Activated CD4-positive, CD25-positive, alpha-beta regulatory T cell treated with anti-CD3 and anti-CD28 coated beads, Interleukin-2, amount 50 U/mL, for 24 hours (primary cell): ENCODE measurements at regions not wholly inside any gene's neighbourhood (a gene's known extent, or its start where the extent isn't known, plus 50 kb on each side); places are given as distances from the start of the nearest gene placed in this dataset.
"Not testable (repeated sequence)": the region's sequence is repeated elsewhere in the genome, so short reads cannot be mapped to it uniquely, and the experiment has no call there.

ENCODE experiments used
- ATAC-seq, 2 donors: fragments of 150-1000 bp; cut with Tn5 transposase; one replicate each; pipeline ENCODE4 v1.10.0; 2021; ENCODE audit warnings: mild to moderate bottlenecking in 1 of 2, moderate library complexity in 1 of 2

DNA sequence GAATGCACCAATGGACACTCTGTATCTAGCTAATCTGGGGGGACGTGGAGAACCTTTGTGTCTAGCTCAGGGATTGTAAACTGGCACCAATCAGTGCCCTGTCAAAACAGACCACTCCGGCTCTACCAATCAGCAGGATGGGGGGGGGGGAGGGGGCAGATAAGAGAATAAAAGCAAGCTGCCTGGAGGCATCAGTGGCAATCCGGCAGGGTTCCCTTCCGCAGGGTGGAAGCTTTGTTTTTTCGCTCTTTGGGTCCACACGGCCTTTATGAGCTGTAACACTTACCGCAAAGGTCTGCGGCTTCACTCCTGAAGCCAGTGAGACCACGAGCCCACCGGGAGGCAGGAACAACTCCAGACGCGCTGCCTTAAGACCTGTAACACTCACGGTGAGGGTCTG, 827.1 kb downstream of the PLOD2 start:
- ATAC-seq: no peak

DNA sequence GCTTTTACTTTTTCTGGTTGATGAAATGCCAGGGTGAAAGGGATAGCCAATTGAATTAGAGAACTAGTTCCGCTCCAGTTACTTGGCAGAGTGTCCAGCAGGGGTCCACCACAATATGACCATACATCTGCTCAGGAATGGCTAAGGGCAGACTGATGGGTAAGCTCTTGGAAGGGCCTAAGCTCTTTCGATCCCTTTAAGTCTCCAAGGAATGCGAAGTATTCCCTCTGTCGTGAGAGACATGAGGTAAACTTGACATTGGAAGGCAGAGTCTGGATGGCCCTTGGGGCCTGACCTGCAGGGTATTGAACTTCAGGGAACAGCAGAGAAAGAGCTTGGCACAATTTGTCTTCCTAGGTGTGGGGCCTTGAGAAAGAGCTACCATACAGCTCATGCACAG, 805.8 kb downstream of the PLOD2 start:
- no peak for ATAC-seq

DNA sequence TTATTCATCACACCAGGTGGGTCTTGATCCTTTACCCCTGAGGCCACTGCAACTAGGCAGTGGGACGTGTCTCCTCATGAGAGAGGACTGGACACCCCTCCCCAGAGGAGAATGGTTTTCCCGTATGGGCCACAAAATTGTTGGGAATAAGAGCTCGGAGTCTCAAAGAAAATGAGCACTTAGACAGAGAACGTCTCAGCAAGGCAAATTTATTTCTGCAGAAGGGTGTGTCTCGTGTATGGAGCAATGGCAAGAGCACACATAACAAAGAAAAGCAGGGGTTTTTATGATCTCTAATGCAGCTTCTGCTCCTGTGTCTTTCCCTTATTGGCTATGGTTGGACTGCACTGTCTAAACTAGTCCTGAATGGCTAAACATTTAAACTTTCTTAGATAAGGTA, 803.5 kb downstream of the PLOD2 start:
- ATAC-seq: no peak

DNA sequence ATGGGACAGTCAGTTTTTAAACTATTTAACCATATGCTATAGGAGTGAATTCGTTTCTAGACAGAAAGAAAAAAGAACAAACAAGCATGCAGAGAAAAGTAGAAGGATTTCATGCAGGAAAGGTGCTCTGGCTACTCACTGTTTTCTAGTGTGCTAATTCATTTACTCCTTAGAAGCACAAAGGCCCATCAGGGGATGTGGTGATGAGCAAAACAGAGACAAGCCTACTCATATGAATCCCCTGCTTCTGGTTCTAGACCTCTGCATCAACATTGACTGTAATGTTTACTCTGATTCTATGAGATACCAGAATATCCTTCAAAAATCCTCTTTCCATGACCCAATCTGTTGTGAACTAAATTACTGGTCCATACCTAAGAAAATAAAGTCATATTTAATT, 801.9 kb downstream of the PLOD2 start:
- ATAC-seq: no peak

DNA sequence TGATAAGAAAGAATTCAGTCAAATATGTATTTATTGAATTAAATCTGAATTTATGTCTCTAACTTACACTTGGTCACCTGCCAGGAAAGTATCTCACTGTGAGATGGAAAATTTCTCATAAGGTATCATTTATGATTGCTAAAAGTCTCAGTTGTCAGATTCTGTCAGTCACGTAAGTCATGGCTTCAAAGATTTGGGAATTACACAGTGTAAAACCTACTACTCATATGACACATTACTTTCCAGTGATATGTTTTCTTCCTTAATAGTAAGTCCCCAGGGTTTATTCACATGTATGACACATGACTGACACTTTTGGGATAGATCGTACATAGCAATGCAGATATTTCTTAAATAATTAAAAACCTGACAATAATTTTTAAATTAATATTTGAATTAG, 792.2 kb downstream of the PLOD2 start:
- no peak for ATAC-seq

DNA sequence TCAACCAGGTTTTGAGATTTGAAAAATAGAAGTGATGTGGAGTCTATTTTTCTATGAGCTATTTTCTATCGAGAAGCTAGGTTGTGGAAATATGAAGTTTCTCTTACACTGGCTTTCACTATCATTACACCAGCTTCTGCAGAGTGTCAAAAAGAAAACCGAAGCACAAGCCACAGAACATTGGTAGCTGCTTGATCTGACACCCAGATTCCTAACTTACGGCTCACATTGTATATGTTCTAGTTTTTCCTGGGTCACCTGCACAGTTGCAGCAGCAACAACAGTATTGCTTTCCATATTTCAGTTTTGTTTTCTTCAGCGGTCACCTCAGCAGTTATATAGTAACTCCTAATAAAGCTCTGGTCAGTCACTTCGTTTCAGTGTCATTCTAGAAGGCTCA, 790.1 kb downstream of the PLOD2 start:
- ATAC-seq: no peak

DNA sequence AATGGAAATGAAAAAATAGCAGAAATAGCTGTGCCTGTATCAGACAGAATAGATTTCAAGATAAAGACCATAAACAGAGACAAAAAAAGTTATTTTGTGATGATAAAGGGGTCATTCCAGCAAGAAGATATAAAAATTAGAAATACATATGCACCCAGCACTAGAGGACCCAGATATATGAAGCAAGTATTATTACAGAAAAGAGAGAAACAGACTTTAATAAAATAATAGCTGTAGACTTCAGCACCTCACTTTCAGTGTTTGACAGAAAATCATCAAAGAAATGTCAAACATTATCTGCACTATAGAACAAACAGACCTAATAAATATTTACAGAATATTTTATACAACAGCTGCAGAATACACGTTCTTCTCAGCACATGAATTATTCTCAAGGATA, 783.7 kb downstream of the PLOD2 start:
- no peak for ATAC-seq

DNA sequence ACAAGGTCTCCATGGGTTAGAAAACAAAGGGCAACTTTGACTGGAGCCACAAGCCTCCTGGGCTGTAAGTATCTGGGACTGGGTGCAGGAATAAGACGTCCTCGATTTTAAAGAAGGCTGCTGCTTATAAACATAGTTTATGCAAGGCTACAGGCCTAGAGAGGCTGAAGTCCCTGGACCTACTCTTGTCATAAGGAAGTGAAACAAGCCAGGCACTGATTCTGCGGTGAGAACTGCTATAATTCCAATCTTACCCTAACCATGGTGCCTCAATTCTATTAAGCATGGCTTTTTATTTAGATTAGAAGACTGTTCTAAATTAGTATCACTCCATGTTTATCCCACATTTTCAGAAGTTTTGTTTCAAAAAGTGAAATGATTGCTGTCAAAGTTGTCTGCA, 777.6 kb downstream of the PLOD2 start:
- no peak for ATAC-seq

DNA sequence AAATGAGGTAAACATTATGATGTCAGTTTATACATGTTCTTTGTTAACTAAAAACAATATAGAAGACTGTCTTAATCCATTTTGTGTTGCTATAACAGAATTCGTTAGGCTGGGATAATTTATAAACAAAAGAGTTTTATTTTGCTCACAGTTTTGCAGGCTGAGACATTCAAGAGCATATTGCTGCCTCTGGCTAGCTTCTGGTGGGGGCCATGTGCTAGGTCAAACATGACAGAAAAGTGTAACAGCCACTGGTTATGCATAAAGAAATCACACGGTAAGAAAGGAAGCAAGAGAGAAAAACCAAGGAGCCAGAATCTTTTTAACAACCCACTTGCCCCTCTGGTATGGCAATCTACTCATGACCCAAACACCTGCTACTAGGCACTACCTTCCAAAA, 776.7 kb downstream of the PLOD2 start:
- ATAC-seq: no peak

DNA sequence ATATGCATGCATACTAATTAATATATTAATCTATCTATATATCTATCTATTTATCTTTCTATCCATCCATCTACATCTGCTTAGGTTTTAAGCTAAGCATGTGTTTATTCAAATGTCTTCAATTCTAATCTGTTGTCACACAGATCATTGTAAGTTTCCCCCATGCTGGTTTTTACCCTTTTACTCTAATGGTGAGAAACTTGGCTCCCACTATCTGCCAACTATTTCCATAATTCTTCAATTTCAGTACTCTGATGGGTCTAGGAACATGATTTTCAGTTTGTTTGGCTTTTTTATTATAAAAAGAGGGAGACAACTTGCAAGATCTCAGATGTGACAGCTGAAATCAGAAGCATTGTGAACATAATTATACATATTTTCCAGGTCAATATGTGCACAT, 773.8 kb downstream of the PLOD2 start:
- no peak for ATAC-seq

DNA sequence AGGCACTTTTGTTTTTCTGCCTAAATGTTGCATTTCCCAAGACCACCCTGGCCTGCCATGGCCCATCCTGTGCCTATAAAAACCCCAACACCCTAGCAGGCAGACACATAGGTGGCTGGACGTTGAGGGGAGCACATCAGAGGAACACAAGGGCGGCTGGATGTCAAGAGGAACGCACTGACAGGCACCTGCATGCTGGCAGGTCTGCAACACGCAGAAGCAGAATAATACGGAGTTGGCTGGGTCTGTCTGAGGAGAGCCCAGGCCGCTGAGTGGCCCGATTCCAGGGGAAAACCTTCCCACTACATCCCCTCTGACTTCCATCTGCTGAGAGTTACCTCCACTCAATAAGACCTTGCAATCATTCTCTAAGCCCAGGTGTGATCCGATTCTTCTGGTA, 765.6 kb downstream of the PLOD2 start:
- ATAC-seq: no peak

DNA sequence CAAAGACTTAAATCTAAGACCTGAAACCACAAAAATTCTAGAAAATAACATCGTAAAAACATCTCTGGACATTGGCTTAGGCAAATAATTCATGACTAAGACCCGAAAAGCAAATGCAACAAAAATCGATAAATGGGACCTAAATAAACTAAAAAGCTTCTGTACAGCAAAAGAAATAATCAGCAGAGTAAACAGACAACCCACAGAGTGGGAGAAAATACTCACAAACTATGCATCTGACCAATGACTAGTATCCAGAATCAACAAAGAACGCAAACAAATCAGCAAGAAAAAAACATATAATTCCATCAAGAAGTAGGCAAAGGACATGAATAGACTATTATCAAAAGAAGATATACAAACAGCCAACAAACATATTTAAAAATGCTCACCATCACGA, 749.4 kb downstream of the PLOD2 start:
- ATAC-seq: no peak

DNA sequence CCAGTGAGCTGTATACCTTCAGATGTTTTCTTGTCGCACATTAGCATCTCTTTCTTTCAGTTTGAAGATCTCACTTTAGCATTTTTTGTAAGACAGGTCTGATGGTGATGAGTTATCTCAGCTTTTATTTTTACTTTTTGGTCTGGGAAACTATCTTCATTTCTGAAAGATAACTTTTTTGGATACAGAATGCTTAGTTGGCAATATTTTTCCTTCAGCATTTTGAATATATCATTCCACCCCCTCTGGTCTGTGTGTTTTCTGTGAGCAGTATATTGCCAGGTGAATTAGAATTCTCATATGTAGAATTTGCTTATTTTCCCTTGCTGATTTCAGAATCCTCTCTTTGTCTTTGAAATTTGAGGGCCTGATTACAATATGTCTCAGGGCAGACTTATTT, 743.3 kb downstream of the PLOD2 start:
- no peak for ATAC-seq

DNA sequence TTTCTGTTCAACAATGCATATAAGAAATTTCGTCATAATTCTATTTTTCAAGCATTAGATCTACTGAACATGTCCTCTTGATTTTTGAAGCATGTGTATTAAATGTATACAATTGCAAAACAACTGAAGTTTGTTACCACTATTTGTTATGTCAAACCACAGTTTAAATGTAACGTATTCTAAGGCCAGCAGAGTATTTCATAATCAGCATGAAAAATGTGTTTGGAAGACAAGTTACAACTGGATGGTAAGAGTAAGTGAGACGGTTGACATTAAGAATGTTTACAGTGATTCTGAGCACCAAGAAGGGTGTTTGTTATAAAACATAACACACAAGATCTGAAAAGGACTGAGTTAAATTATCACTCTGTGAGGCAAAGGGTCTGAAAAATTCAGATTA, 738.4 kb downstream of the PLOD2 start:
- no peak for ATAC-seq

DNA sequence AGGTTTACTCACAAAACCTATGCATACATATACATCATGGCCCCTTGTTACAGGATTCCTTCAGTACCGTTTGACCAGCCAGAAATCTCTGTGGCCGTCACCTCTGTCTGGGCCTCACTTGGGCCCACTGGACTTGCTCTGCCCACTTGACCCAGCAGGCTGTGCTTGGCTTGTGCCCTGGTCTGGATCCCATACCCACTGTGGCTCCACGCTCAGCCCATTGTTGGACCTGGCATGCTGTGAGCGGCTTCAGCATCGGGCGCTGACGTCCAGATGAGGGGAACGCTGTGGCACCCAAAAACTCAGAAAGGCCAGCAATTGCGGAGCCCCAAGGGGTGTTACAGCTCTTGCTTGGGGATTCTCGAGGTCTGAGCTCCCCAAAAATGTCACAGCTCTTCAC, 733.6 kb downstream of the PLOD2 start:
- no peak for ATAC-seq

DNA sequence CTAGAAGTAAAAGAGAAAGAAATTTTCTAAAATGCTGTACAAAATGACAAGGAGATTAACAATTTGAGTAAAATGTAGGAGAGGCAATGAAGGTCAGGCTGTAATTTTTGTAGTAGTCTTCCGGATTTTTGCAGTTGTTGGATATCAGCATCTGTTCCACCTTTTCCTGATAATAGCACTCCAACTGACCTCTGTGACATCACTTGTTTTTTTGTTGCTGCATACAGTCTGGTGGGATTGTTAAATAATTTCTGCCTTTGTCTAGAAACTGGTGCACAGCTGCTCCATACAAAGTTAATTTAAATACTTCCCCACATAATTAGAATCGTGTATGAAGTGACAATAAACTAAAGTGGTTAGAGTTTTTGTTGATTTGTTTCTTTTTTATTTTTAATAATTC, 731.4 kb downstream of the PLOD2 start:
- ATAC-seq: no peak

DNA sequence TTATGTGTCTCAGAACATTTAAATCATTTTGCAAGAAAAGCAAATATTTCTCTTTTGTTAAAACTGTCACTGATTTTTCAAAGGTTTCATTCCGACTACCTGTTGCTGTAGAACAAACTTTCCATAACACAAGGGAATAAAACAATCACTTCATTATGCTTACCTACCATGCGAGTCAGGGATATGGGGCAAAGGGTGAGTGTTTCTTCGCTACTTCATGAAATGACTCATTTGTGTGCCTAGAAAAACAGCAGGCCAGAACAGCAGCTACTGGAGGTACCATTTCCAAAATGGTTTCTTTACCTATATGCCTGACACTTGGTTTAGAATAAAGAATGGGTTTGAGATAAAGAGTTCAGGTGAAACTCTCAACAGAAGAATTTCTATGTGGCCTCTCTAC, 712.5 kb downstream of the PLOD2 start:
- ATAC-seq: no peak

DNA sequence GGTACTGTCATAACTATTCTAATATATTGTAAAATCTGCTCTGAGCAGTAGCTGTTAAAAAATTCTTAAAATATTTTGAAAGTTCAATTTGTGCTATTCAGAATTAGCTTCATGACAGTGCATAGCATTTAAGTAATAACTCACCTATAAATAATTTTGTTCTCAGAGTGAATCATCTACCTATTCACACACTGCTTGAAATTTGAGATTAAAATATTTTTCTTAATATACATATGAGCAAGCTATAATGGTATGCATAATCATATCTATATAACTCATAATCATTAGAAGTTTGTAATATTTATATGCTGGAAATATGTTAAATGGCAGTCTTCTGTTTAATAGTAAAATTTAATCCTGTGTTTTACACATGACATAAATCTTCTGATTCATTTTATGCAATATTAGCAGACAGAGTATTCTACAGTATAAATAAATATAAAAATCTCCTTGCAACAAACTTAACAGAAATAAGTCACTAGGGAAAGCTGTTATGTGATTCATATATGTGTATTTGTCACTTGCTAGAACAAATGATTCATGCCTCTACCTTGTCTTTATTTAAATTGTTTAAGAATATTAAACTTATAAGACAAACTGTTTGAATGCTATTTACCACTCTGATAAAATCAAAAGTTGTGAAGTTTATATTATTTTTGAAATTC, 710.8 kb downstream of the PLOD2 start:
- no peak for ATAC-seq

DNA sequence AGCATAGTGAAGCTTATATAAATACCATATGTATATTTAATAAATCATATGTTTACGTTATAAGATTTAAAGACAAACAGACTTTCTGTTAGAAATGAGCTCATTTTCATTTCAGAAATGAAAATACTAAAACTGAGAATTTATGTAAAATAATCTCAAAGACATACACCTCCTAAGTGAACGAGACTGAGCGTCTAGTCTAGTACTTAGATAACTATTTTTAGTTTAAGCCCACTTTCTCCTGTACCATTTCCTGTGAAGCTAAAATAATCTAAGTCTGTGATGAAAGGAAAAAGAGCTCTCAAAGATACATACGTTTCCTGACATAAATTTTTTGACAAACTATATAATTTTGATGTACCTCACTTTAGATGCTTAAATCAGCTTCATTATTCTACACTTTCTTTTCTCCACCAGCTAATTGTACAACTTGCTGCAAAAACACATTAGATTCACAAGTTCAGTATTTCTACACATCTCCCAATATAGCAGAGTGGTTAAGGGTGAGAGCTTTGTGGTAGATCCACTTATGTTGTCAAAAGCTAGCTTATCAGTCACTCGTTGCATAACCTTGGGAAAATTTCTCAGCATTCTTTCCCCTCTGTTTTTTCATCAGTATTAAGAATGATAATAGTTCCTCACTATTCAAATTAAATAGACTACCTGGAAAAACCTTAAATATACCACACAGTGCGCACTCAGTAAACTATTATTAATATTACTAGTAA, 703.0 kb downstream of the PLOD2 start:
- ATAC-seq: no peak

DNA sequence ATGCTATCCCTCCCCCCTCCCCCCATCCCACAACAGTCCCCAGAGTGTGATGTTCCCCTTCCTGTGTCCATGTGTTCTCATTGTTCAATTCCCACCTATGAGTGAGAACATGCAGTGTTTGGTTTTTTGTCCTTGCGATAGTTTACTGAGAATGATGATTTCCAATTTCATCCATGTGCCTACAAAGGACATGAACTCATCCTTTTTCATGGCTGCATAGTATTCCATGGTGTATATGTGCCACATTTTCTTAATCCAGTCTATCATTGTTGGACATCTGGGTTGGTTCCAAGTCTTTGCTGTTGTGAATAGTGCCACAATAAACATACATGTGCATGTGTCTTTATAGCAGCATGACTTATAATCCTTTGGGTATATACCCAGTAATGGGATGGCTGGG, 701.3 kb downstream of the PLOD2 start:
- ATAC-seq: not testable (repeated sequence)

DNA sequence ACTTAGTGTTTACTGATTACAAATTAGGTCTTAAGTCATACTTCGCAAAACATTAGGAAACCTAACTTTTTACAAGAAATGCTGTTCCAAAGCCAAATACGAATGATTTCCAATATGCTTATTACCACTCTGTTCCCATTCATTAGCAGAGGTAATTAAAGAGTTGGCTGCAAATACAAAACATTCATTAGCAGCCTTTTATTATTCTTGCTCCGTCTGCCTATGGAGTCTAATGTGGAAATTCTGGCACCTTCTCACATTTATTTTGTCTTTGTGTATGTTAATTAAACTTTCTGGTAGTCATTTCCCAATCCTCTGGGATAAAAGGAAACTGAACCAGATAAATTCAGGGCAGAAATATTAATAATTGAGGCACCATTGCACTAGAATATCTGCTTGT, 689.0 kb downstream of the PLOD2 start:
- ATAC-seq: no peak

DNA sequence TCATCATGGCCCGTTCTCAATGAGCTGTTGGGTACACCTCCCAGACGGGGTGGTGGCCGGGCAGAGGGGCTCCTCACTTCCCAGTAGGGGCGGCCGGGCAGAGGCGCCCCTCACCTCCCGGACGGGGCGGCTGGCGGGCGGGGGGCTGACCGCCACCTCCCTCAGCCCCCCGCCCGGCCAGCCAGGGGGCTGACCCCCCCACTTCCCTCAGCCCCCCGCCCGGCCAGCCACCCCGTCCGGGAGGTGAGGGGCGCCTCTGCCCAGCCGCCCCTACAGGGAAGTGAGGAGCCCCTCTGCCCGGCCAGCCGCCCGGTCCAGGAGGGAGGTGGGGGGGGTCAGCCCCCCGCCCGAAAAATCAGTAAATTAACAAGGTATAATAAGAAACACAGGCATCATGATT, 678.2 kb downstream of the PLOD2 start:
- not testable (repeated sequence) for ATAC-seq

DNA sequence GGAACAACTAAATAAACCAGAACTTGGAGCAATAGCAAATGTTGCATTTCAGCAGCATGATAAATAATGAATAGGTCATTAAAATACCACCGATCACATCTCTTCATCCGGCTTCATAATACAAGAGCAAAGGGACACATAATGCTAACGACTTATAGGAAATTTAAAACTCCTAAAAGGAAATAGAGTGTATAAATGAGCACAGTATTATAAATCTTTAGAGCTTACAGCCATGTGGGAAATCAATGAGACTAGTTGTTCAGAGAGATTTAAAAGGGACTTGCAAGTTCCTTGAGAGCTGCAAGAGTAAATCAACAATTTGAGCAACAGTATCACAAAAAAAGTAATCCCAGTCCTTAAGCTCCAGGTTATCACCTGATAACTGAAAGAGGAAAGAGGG, 677.0 kb downstream of the PLOD2 start:
- no peak for ATAC-seq

DNA sequence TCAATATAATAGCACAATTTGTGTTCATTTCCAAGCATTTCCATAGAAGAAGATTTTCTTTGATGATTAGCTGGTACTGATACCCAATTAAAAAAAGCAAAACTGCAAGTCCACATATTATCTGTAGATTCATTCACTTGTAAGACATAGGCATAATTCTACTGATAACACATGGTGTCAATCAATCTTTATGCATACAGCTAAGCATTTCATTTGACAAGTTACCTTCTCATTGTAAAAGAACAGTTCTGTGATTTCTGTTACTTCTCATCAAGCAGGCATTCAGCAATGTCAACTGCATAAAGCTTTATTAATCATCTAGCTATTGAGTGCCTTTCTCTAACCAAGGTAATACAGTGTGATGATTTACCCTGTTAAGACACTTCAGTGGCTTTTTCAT, 672.0 kb downstream of the PLOD2 start:
- no peak for ATAC-seq
